ENCODE measurements at regions not wholly inside any gene's neighbourhood (a gene's known extent, or its start where the extent isn't known, plus 50 kb on each side); places are given as distances from the start of the nearest gene placed in this dataset.
"Not testable (repeated sequence)": the region's sequence is repeated elsewhere in the genome, so short reads cannot be mapped to it uniquely, and the experiment has no call there.

GRCh38 chr4:82125787-82126297 is 247.9 kb downstream of the HNRNPD start:
- no peaks in the 10 kb centered on the region for H3K9me3 ChIP-seq (replicated peaks)
- no peaks in the 10 kb centered on the region for H3K4me1 ChIP-seq (replicated peaks)
- H3K27ac ChIP-seq, result no peak overlapping the region
- no peak overlapping the region for H3K4me3 ChIP-seq
- DNase-seq (ENCODE audit: low read depth in 1 of 2, low spot score in 2 of 2), result no peak
- no peaks in the 10 kb centered on the region for H3K36me3 ChIP-seq
- H3K27me3 ChIP-seq (replicated peaks), result no peaks in the 10 kb centered on the region; the same call in 1 of the 2 replicates

GRCh38 chr4:82124932-82125786 is 248.6 kb downstream of the HNRNPD start:
- H3K36me3 ChIP-seq, result no peaks in the 10 kb centered on the region
- H3K27ac ChIP-seq, result no peak overlapping the region
- DNase-seq (ENCODE audit: low read depth in 1 of 2, low spot score in 2 of 2), result no peak
- no peak overlapping the region for H3K4me3 ChIP-seq
- no peaks in the 10 kb centered on the region for H3K4me1 ChIP-seq (replicated peaks)
- no peaks in the 10 kb centered on the region; the same call in 1 of the 2 replicates for H3K27me3 ChIP-seq (replicated peaks)
- H3K9me3 ChIP-seq (replicated peaks), result no peaks in the 10 kb centered on the region

- DNase-seq (ENCODE audit: low read depth in 1 of 2, low spot score in 2 of 2), result no peak
- H3K27me3 ChIP-seq (replicated peaks), result no peaks in the 10 kb centered on the region; the same call in 1 of the 2 replicates
- H3K9me3 ChIP-seq (replicated peaks), result no peaks in the 10 kb centered on the region
- no peak overlapping the region for H3K27ac ChIP-seq
- no peak overlapping the region for H3K4me3 ChIP-seq
- H3K36me3 ChIP-seq, result no peaks in the 10 kb centered on the region
- no peaks in the 10 kb centered on the region for H3K4me1 ChIP-seq (replicated peaks)
Observed at GRCh38 chr4:82124365-82124764, 249.4 kb downstream of the HNRNPD start.

GRCh38 chr4:82123934-82124333 is 249.9 kb downstream of the HNRNPD start:
- Histone ChIP-seq H3K36me3 (no peaks in the 10 kb centered on the region), H3K27me3 (replicated peaks) (no peaks in the 10 kb centered on the region; the same call in 1 of the 2 replicates), H3K4me1 (replicated peaks) (no peaks in the 10 kb centered on the region), H3K4me3 (no peak overlapping the region), H3K9me3 (replicated peaks) (no peaks in the 10 kb centered on the region), H3K27ac (no peak overlapping the region)
- no peak for DNase-seq (ENCODE audit: low read depth in 1 of 2, low spot score in 2 of 2)

GRCh38 chr4:82115183-82115582 is 258.6 kb downstream of the HNRNPD start:
- H3K4me3 ChIP-seq; H3K27me3 ChIP-seq (replicated peaks); H3K36me3 ChIP-seq; DNase-seq (ENCODE audit: low read depth in 1 of 2, low spot score in 2 of 2); H3K27ac ChIP-seq; H3K4me1 ChIP-seq (replicated peaks); H3K9me3 ChIP-seq (replicated peaks): not testable (repeated sequence)

- no peak for DNase-seq (ENCODE audit: low read depth in 1 of 2, low spot score in 2 of 2)
- Histone ChIP-seq H3K9me3 (replicated peaks) (no peaks in the 10 kb centered on the region), H3K4me1 (replicated peaks) (no peaks in the 10 kb centered on the region), H3K36me3 (no peaks in the 10 kb centered on the region), H3K27ac (no peak overlapping the region), H3K4me3 (no peak overlapping the region), H3K27me3 (replicated peaks) (no peaks in the 10 kb centered on the region)
Observed at GRCh38 chr4:82108506-82108905, 265.3 kb downstream of the HNRNPD start.

GRCh38 chr4:82104578-82104977 is 269.2 kb downstream of the HNRNPD start:
- Histone ChIP-seq H3K4me3 (no peak overlapping the region), H3K4me1 (replicated peaks) (no peaks in the 10 kb centered on the region), H3K9me3 (replicated peaks) (no peaks in the 10 kb centered on the region)

GRCh38 chr4:82099928-82100579 is 273.7 kb downstream of the HNRNPD start:
- DNase-seq (ENCODE audit: low read depth in 1 of 2, low spot score in 2 of 2), result no peak
- Histone ChIP-seq H3K4me1 (replicated peaks) (0 out of 2 replicates have a peak, but pooled peaks cover 3% of the 10 kb centered on the region), H3K4me3 (no peak overlapping the region), H3K27me3 (replicated peaks) (no peaks in the 10 kb centered on the region), H3K27ac (no peak overlapping the region), H3K36me3 (no peaks in the 10 kb centered on the region), H3K9me3 (replicated peaks) (no peaks in the 10 kb centered on the region)

More at GRCh38 chr4:82104578-82104977, 269.2 kb downstream of the HNRNPD start:
- no peak overlapping the region for H3K27ac ChIP-seq
- DNase-seq (ENCODE audit: low read depth in 1 of 2, low spot score in 2 of 2), result no peak
- no peaks in the 10 kb centered on the region for H3K36me3 ChIP-seq
- no peaks in the 10 kb centered on the region for H3K27me3 ChIP-seq (replicated peaks)

GRCh38 chr4:82097504-82097903 is 276.3 kb downstream of the HNRNPD start:
- Histone ChIP-seq H3K27me3 (replicated peaks) (0 out of 2 replicates have a peak, but pooled peaks cover 3% of the 10 kb centered on the region), H3K27ac (no peak overlapping the region), H3K4me1 (replicated peaks) (0 out of 2 replicates have a peak, but pooled peaks cover 3% of the 10 kb centered on the region), H3K36me3 (no peaks in the 10 kb centered on the region), H3K4me3 (no peak overlapping the region), H3K9me3 (replicated peaks) (no peaks in the 10 kb centered on the region)
- DNase-seq (ENCODE audit: low read depth in 1 of 2, low spot score in 2 of 2), result no peak

- no peak overlapping the region for H3K4me3 ChIP-seq
- no peak for DNase-seq (ENCODE audit: low read depth in 1 of 2, low spot score in 2 of 2)
- H3K27ac ChIP-seq, result no peak overlapping the region
- H3K9me3 ChIP-seq (replicated peaks), result no peaks in the 10 kb centered on the region
- H3K27me3 ChIP-seq (replicated peaks), result 0 out of 2 replicates have a peak, but pooled peaks cover 3% of the 10 kb centered on the region
- no peaks in the 10 kb centered on the region for H3K4me1 ChIP-seq (replicated peaks)
- no peaks in the 10 kb centered on the region for H3K36me3 ChIP-seq
Observed at GRCh38 chr4:82090717-82091116, 283.1 kb downstream of the HNRNPD start.

GRCh38 chr4:82084747-82085146 is 289.0 kb downstream of the HNRNPD start:
- Histone ChIP-seq H3K9me3 (replicated peaks) (no peaks in the 10 kb centered on the region), H3K4me1 (replicated peaks) (no peaks in the 10 kb centered on the region), H3K27me3 (replicated peaks) (no peaks in the 10 kb centered on the region; the same call in 1 of the 2 replicates), H3K27ac (no peak overlapping the region), H3K4me3 (no peak overlapping the region), H3K36me3 (no peaks in the 10 kb centered on the region)
- no peak for DNase-seq (ENCODE audit: low read depth in 1 of 2, low spot score in 2 of 2)

- H3K27ac ChIP-seq; H3K9me3 ChIP-seq (replicated peaks); DNase-seq (ENCODE audit: low read depth in 1 of 2, low spot score in 2 of 2); H3K27me3 ChIP-seq (replicated peaks); H3K4me1 ChIP-seq (replicated peaks); H3K4me3 ChIP-seq; H3K36me3 ChIP-seq: not testable (repeated sequence)
Observed at GRCh38 chr4:82077471-82077995, 296.3 kb downstream of the HNRNPD start.

GRCh38 chr4:82076809-82077208 is 297.0 kb downstream of the HNRNPD start:
- 0 out of 2 replicates have a peak, but pooled peaks cover 2% of the 10 kb centered on the region for H3K27me3 ChIP-seq (replicated peaks)
- H3K36me3 ChIP-seq, result no peaks in the 10 kb centered on the region
- H3K4me1 ChIP-seq (replicated peaks), result no peaks in the 10 kb centered on the region
- DNase-seq (ENCODE audit: low read depth in 1 of 2, low spot score in 2 of 2), result no peak
- H3K27ac ChIP-seq, result no peak overlapping the region
- H3K9me3 ChIP-seq (replicated peaks), result no peaks in the 10 kb centered on the region
- H3K4me3 ChIP-seq, result no peak overlapping the region

GRCh38 chr4:82076359-82076758 is 297.4 kb downstream of the HNRNPD start:
- Histone ChIP-seq H3K36me3 (no peaks in the 10 kb centered on the region), H3K9me3 (replicated peaks) (no peaks in the 10 kb centered on the region), H3K27me3 (replicated peaks) (0 out of 2 replicates have a peak, but pooled peaks cover 2% of the 10 kb centered on the region), H3K27ac (no peak overlapping the region), H3K4me3 (no peak overlapping the region), H3K4me1 (replicated peaks) (no peaks in the 10 kb centered on the region)
- no peak for DNase-seq (ENCODE audit: low read depth in 1 of 2, low spot score in 2 of 2)
